H1 (cell line): ENCODE measurements at regions not wholly inside any gene's neighbourhood (a gene's known extent, or its start where the extent isn't known, plus 50 kb on each side); places are given as distances from the start of the nearest gene placed in this dataset.

ENCODE experiments used
- ASH2L ChIP-seq: fragments of 200-600, 300-600 bp; sonication (generic); IDR thresholded peaks from one replicate; pipeline ENCODE4 v1.7.1; 2017; ENCODE audit warnings: low read length
- CHD7 ChIP-seq: fragments of 300-600 bp; sonication (generic); IDR thresholded peaks from 2 replicates; pipeline ENCODE4 v1.7.1; 2012; ENCODE audit warnings: low read length, moderate library complexity, mild to moderate bottlenecking, inconsistent platforms; ENCODE audit not compliant: insufficient replicate concordance
- SAP30 ChIP-seq: fragments of 300-600 bp; sonication (generic); IDR thresholded peaks from 2 replicates; pipeline ENCODE4 v1.7.1; 2012; ENCODE audit warnings: low read length, moderate library complexity, mild to moderate bottlenecking, inconsistent platforms; ENCODE audit not compliant: insufficient read depth, insufficient replicate concordance
- SIN3A ChIP-seq, 2 experiments: IDR thresholded peaks in 1 of 2; conservative IDR thresholded peaks in 1 of 2; 2 replicates each; pipeline ENCODE4 v1.6.1; 2011 to 2012; ENCODE audit warnings: low read length in 2 of 2, improper control_type of control experiment in 1 of 2, low read depth in 1 of 2, mild to moderate bottlenecking in 1 of 2

DNA sequence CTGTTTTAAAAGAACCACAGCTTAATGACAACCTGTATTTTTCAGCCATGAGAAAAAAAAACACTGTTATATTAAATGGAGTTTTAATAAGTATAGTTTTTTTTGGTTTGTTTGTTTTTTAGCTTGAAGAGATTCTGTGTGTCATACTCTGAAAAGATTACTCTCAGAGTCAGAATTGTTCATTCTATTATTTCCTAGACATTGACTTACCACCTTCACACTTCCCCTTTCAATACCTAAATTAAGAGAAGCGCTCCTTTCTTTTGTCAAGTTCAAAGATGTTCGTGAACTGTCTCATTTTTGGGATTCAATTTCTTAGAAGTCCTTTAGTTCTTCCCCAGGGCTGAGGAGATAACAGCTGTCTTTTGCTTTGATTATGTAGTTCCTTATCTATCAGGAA, 1201.6 kb upstream of the NUDT12 start (continued):
- no peak for TF ChIP-seq CHD7
- no peak for TF ChIP-seq SAP30
- TF ChIP-seq SIN3A (conservative IDR thresholded peaks at IDR 0.05 in 1 of 2, IDR thresholded peaks at IDR 0.05 in 1 of 2; ENCODE audit: low read depth in 1 of 2, low read length in 2 of 2), result no peak
- no peak for TF ChIP-seq ASH2L
